Stimulated activated CD4-positive, alpha-beta T cell treated with anti-CD3 and anti-CD28 coated beads, Interleukin-4, amount 100 ng/mL, for 1 hour (primary cell): ENCODE measurements at regions not wholly inside any gene's neighbourhood (a gene's known extent, or its start where the extent isn't known, plus 50 kb on each side); places are given as distances from the start of the nearest gene placed in this dataset.

Experiments
- DNase-seq: peaks from one replicate; pipeline ENCODE4 v3.0.0-alpha.2; 2020

GRCh38 chr11:116276051-116277044, 496.4 kb downstream of the BUD13 start:
- peak; percentile 70 for DNase-seq

- DNase-seq, result no peak
Observed at GRCh38 chr11:116275635-116276034, 497.2 kb downstream of the BUD13 start.

GRCh38 chr11:116274521-116274920, 498.3 kb downstream of the BUD13 start:
- DNase-seq, result no peak

- no peak for DNase-seq
Observed at GRCh38 chr11:116272181-116272789, 500.5 kb downstream of the BUD13 start.

- no peak for DNase-seq
Observed at GRCh38 chr11:116271479-116271878, 501.3 kb downstream of the BUD13 start.

GRCh38 chr11:116267146-116267545, 505.6 kb downstream of the BUD13 start:
- DNase-seq, result no peak

GRCh38 chr11:116263770-116264169, 509.0 kb downstream of the BUD13 start:
- no peak for DNase-seq

GRCh38 chr11:116263019-116263418, 509.8 kb downstream of the BUD13 start:
- no peak for DNase-seq

- no peak for DNase-seq
Observed at GRCh38 chr11:116262370-116262769, 510.4 kb downstream of the BUD13 start.

- no peak for DNase-seq
Observed at GRCh38 chr11:116261606-116262005, 511.2 kb downstream of the BUD13 start.

GRCh38 chr11:116258821-116259220, 514.0 kb downstream of the BUD13 start:
- DNase-seq, result no peak

- no peak for DNase-seq
Observed at GRCh38 chr11:116257883-116258282, 514.9 kb downstream of the BUD13 start.

- DNase-seq, result no peak
Observed at GRCh38 chr11:116257092-116257491, 515.7 kb downstream of the BUD13 start.

- DNase-seq, result no peak
Observed at GRCh38 chr11:116256215-116256614, 516.6 kb downstream of the BUD13 start.

- no peak for DNase-seq
Observed at GRCh38 chr11:116255321-116255953, 517.4 kb downstream of the BUD13 start.

- DNase-seq, result no peak
Observed at GRCh38 chr11:116250155-116250554, 522.6 kb downstream of the BUD13 start.

- DNase-seq, result no peak
Observed at GRCh38 chr11:116249561-116249960, 523.2 kb downstream of the BUD13 start.

- no peak for DNase-seq
Observed at GRCh38 chr11:116244889-116245288, 527.9 kb downstream of the BUD13 start.

- DNase-seq, result no peak
Observed at GRCh38 chr11:116244439-116244838, 528.3 kb downstream of the BUD13 start.

GRCh38 chr11:116243991-116244390, 528.8 kb downstream of the BUD13 start:
- no peak for DNase-seq

GRCh38 chr11:116242006-116242405, 530.8 kb downstream of the BUD13 start:
- DNase-seq, result no peak

- DNase-seq, result no peak
Observed at GRCh38 chr11:116240710-116241109, 532.1 kb downstream of the BUD13 start.

- no peak for DNase-seq
Observed at GRCh38 chr11:116239247-116239646, 533.5 kb downstream of the BUD13 start.
